Ecto neural progenitor cell (in vitro differentiated cells): ENCODE measurements at regions not wholly inside any gene's neighbourhood (a gene's known extent, or its start where the extent isn't known, plus 50 kb on each side); places are given as distances from the start of the nearest gene placed in this dataset.
A peak's percentile ranks its signal among the peaks of the same experiment; 100 is the strongest.

Experiments used
- DNase-seq: peaks from one replicate; pipeline ENCODE4 v3.0.0-alpha.2; 2018; ENCODE audit warnings: low spot score

- no peak for DNase-seq
These were observed 164.3 kb upstream of the MLN start for GRCh38 chr6:33967966-33968724.

DNA sequence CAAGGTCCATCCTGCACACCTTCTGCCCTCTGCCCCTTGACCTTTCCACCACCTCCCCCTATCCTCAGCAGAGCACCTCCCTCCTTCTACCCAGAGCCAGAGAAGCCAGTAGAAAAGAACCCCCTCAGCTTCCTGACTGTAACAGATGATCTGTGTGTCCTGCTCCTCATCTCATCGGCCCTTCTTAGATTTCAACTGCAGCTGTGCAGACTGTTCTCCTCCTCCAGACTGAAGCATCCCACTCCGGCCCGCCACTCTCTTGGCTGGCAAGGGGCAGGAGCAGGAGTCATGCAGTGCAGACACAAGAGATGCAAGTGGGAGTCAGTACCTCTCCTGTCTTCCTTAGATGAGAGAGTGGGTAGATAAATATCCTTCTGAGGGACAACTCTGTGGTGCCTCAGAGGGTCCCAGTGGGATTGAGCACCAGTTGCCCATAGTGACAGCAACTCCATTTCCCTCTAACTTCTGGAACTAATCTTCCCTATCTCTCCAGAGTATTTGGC is 163.5 kb upstream of the MLN start:
- no peak for DNase-seq

- no peak for DNase-seq
These were observed 162.7 kb upstream of the MLN start for GRCh38 chr6:33966536-33966935.

- DNase-seq: no peak
These were observed 162.0 kb upstream of the MLN start for GRCh38 chr6:33965766-33966165.

DNA sequence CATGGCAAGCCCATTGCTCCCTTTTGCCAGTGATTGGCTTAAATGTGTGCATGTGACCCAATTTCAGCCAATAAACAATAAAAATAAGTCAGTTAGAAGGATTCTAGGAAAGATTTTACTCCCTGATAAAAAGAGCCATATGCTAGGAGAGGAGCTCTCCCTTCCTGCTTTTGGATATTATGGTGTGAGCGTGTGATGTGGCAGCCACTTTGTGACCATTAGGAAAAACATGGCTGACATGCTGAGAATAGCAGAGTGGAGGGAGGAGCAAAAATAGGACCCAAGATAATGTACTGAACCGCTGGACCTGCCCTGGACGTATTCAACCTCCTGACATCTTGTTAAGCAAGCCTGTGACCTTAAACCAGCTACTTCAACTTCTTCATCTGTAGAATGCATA is 160.6 kb upstream of the MLN start:
- no peak for DNase-seq

DNA sequence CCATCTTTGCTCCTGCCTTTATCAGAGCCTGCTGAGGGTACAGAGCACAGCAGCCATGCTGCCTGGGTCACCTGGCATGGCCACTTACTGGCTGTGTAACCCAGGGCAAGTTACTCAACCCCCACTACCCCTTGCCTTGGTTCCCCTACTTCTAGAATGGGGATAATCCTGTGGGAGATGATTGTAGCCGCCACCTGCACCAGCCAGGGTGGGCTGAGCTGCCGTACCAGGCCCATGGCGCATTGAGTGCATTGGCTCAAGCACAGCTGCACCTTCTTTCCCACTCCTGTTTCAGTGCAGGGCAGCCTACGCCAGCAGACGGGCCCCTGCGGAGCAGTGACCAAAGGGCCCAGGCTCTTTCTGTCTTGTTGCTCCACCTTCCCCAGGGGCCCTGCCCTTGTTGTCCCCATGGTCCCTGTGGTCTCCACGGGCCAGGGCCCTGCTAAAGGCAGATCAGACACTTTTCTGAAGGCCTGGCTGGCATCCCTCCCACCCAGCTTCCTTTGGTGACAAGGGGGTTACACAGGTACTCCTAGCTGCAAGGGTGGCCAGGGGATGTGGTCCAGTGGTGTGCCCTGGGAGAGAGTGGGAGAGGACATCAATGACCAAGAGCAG is 159.4 kb upstream of the MLN start:
- DNase-seq: no peak

DNA sequence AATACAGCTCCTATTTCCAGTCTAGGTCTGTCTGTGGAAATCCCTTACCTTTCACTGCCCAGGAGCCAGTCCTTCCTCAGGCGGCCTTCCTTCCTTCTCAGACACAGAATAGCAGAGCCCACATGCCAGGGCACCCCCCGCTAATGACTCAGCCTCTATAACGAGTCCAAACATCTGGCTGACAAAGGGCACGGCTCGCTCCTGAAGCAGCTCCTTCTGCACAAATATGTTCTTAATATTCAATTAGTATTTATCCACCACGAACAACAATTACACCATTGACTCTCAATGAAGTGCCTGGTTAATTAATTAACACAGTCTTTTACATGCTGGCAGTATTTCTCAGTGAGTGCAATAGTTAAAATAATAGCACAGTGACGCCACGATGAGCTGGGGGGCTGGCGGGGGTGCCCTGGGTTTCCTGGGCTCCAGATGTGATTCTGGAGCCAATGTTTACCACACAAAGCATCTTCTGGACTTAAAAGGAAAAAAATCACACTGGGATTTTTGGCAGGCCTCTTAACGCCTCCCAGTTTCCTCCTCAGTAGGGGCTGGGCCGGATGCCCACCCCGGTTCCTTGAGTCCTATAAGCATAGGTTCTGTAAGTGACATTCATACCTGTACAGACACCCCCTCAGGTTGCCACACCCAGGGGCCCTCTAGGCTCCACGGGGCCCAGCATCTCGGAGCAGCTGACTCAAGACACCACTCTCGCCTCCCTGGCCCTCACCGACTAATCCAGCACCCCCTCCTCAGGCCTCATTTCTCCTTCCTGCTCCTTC is 158.6 kb upstream of the MLN start:
- peak; percentile 15 for DNase-seq

GRCh38 chr6:33961691-33962090 is 157.9 kb upstream of the MLN start:
- DNase-seq: no peak

DNA sequence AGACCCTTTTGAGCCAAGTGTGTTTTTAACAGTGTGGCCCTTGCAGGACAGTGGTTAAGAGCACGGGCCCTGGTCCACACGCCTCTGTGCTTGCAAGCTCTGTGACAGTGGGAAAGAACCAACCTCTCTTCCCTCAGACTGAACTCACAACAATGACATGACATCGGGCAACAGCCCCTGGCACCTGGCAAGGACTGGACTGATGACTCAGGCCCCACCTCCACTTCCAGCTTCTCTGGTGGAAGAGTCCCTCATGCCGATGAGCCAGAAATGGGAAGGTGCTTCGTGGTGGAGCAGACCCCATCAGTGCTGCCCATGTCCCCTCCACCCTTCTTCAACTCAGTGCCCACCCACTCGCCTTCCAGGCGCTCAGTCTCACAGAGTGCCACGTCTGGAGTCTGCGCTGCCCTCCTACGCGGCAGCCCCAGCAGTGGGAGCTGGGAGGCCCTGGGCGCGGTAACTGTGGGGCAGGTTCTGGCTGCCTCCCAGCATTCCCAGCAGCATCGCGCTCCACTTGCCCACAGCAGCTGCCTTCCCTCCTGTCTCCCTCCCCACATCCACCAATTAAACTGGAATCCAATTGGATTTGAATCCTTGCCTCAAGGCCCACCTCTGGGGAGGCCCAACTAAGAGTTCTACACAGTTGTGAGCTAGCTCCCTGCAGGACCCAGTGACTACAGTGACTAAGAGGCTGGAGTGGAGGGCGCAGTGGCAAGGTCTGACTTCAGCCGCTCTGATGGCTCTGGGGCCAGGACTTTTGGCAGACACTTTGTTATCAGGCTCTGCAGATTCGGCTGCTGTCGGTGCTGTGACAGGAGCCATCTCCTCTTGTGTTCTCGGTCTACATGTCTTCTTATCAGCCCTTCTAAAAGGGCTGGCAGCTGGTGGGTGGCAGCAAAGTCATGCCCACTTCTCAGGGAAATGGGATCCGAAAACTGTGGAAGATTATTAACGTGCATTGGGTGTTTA is 156.8 kb upstream of the MLN start:
- DNase-seq: no peak

DNA sequence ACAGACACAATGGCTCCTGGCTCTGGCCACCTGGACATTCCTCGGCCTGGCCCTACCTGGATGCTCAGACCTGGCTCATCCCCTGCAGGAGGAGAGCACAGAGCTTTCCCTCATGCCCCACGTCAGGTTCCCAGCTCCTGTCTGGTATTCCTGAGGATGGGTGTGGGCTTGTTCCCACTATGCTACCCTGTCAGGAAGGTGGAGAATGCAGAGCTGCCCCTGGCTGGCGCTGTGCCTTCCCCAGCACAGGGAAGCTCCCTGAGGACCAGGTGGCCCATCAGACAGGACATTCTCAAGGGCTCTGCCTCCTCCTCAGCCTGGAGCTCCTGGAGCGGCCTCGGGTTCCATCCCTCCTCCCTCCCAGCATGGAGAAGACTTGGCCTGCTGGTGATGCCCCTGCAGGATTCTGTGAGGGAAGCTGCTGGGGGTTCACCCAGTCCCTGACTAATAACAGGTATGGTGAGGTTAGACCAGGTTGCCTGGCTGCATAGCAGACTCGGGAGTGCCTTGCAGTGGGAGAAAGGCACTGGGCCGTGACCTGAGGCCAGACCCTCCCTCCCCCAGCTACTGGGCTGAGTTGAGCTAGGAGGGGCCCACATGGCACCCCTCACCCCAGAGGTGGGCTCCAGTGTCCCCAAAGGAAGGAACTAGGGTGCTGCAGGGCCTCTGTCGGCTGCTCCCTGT is 156.0 kb upstream of the MLN start:
- DNase-seq: no peak

- no peak for DNase-seq
These were observed 155.5 kb upstream of the MLN start for GRCh38 chr6:33959329-33959651.

DNA sequence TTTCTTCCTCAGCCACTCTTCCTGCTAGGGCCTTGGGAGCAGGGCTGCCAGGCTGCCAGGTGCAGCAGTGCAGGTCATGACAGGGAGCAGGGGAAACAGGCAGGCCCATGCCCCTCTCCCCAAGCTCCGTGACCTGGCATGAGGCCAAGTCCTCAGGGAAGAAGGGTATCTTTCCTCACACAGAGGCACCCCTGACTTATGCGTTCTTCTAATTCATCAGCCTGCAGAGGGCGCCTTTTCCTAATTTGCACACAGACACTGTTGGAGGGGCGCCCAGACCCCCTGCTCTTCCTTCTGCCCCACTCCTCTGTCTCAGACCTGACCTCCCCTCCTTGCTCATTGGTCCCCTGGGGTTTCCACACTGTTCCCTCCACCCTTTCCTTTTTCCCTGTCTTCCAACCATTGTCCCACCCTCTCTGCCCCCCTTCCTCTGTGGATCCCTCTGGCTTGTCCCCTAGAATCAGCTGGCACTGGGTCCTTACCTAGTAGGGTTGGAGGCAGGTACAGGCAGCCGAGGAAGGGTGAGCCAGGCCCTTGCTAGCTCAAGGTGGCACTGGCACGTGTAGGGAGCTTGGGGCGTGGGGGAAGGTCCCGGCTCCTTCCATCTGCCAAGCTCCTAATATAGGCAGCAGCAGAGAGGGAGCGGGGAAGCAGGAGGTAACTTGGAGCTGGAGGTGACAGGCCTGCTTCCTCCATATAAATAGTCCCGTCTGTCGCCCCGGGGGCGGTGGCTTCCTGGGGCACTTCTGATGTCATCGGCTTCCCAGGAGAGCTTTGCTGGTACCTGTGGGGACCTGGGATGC is 154.9 kb upstream of the MLN start:
- DNase-seq: no peak

- no peak for DNase-seq
These were observed 154.2 kb upstream of the MLN start for GRCh38 chr6:33957892-33958525.

DNA sequence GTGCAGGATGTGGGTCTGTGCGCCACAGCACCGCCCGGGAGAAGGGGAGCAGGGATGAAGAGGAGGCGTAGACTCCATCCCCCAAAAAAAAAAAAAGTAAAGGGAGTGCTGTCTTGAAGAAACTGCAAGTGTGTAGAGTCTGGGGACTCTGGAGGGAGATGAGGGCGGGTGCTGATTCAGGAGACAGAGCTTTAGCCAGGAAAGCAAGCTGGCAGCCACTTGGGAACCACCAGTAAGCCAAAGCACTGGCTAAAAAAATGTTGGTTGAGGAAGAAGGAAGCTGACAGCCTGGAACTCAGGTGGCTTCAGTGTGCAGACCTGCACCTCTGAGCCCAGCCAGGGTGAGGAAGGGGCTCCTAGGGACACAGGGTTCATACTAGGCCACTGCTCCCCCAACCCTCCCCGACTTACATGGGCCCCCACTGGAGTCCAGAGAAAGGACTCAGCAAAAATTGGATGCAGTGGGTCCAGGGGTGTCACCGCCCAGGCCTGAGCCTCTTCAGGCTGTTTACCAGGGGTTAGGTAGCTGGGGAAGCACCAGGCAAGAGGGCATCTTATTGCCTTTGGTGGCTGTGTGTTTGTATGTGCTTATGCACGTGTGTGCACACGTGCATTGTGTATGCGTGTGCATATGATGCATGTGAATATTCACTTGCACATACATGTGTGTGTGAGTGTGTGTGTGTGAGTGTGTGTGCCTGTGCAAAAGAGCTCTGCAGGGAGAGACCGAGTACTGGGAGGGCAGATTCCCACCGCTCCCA is 153.5 kb upstream of the MLN start:
- DNase-seq: no peak

- no peak for DNase-seq
These were observed 152.4 kb upstream of the MLN start for GRCh38 chr6:33956206-33956605.

GRCh38 chr6:33955566-33955965 is 151.8 kb upstream of the MLN start:
- no peak for DNase-seq

GRCh38 chr6:33954453-33954852 is 150.7 kb upstream of the MLN start:
- no peak for DNase-seq

- DNase-seq: no peak
These were observed 149.4 kb upstream of the MLN start for GRCh38 chr6:33953171-33953570.

GRCh38 chr6:33952016-33952415 is 148.2 kb upstream of the MLN start:
- DNase-seq: no peak
